ENCODE measurements at regions not wholly inside any gene's neighbourhood (a gene's known extent, or its start where the extent isn't known, plus 50 kb on each side); places are given as distances from the start of the nearest gene placed in this dataset.

GRCh38 chr5:126335886-126336285, 87.3 kb upstream of the GRAMD2B start:
- TF ChIP-seq CTCF (IDR thresholded peaks at IDR 0.05) (no peak), REST (IDR thresholded peaks at IDR 0.05; ENCODE audit: insufficient read depth in 1 of 2, low read depth in 2 of 2, low read length in 1 of 2) (no peak), TCF7L2 (IDR thresholded peaks at IDR 0.05; ENCODE audit: low read depth, low read length) (no peak)
